DND-41 (cell line): ENCODE measurements at regions not wholly inside any gene's neighbourhood (a gene's known extent, or its start where the extent isn't known, plus 50 kb on each side); places are given as distances from the start of the nearest gene placed in this dataset.

Source experiments
- ATAC-seq: fragments of 200-7000 bp; cut with Tn5 transposase; 3 replicates; pipeline ENCODE4 v1.9.1; 2021; ENCODE audit warnings: low read depth; ENCODE audit not compliant: insufficient read depth
- DNase-seq: peaks from one replicate; pipeline ENCODE4 v3.0.0-alpha.2; 2020
- H2AFZ ChIP-seq: 2 replicates; pipeline ENCODE4 v1.6.0; 2012; ENCODE audit warnings: low read depth, low read length
- H3K27ac ChIP-seq: 2 replicates; pipeline ENCODE4 v1.5.1; 2012; ENCODE audit warnings: low read length, inconsistent platforms
- H3K27me3 ChIP-seq: fragments of 200-600 bp; sonication (generic); 2 replicates; pipeline ENCODE4 v1.6.0; 2012; ENCODE audit warnings: low read length, mild to moderate bottlenecking, inconsistent platforms; ENCODE audit not compliant: insufficient read depth, poor library complexity
- H3K36me3 ChIP-seq: 2 replicates; pipeline ENCODE4 v1.5.1; 2012; ENCODE audit warnings: low read length, inconsistent platforms; ENCODE audit not compliant: insufficient read depth
- H3K4me1 ChIP-seq: 2 replicates; pipeline ENCODE4 v1.5.1; 2012; ENCODE audit warnings: mild to moderate bottlenecking, low read length; ENCODE audit not compliant: insufficient read depth
- H3K4me2 ChIP-seq: 2 replicates; pipeline ENCODE4 v1.6.0; 2012; ENCODE audit warnings: mild to moderate bottlenecking, moderate library complexity, low read length, inconsistent platforms; ENCODE audit not compliant: insufficient read depth
- H3K4me3 ChIP-seq, 2 experiments: fragments of 200-600 bp in 1 of 2; shearing (Covaris generic) in 1 of 2; 2 replicates each; pipeline ENCODE4 v1.5.1; 2012 to 2016; ENCODE audit warnings: inconsistent platforms in 2 of 2, low read length in 2 of 2, mild to moderate bottlenecking in 2 of 2, low read depth in 1 of 2, moderate library complexity in 1 of 2
- H3K79me2 ChIP-seq: 2 replicates; pipeline ENCODE4 v1.6.0; 2012; ENCODE audit warnings: low read length, inconsistent platforms; ENCODE audit not compliant: insufficient read depth
- H3K9ac ChIP-seq: 2 replicates; pipeline ENCODE4 v1.6.0; 2012; ENCODE audit warnings: low read depth, mild to moderate bottlenecking, inconsistent platforms, low read length, moderate library complexity
- H3K9me3 ChIP-seq: 2 replicates; pipeline ENCODE4 v1.5.1; 2012; ENCODE audit warnings: low read length, moderate library complexity, mild to moderate bottlenecking, inconsistent platforms; ENCODE audit not compliant: insufficient read depth, severe bottlenecking
- H4K20me1 ChIP-seq: 2 replicates; pipeline ENCODE4 v1.6.0; 2012; ENCODE audit warnings: low read length; ENCODE audit not compliant: insufficient read depth
- EZH2 ChIP-seq: IDR thresholded peaks from 3 replicates; pipeline ENCODE4 v1.6.1; 2012; ENCODE audit warnings: borderline replicate concordance, low read depth, mild to moderate bottlenecking, moderate library complexity, low read length, inconsistent platforms; ENCODE audit not compliant: severe bottlenecking
- TF ChIP-seq, protein P1 (sequence below): IDR thresholded peaks from 2 replicates; pipeline ENCODE4 v1.5.1; 2012; ENCODE audit warnings: borderline replicate concordance, low read length, moderate library complexity, mild to moderate bottlenecking; ENCODE audit not compliant: poor library complexity, severe bottlenecking; ENCODE audit errors: extremely low read depth

DNA sequence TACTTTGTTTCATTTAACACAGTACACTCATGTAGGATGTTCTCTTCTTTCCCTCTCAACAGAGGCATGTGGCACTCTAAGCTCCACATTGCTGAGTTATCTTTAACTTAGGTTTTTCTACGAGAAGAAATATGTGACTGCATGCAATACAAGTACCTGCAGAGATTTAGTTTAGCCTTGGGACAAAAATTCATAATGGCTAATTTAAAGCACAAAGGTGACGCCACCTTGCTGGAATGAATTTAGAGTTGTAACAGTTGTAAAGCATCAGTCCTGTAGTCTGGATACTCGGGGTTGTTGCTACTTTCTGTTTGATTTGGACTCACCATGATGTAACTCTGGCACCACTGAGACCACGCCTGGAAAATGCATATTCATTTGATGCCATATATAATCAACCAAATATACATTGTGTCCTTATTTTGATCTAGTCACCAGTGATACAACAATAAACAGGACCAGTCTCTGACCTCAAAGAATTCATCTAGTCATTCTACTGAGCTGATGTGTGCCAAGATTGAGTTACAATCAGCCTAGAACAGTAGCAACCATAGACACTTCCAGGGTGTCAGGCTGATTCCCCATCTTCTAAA lies 451.0 kb upstream of the ZFP42 start:
- Histone ChIP-seq H2AFZ (no peak overlapping the region), H3K27me3 (no peaks in the 10 kb centered on the region), H3K36me3 (no peaks in the 10 kb centered on the region), H3K79me2 (no peaks in the 10 kb centered on the region), H3K4me2 (no peak overlapping the region), H3K9ac (no peak overlapping the region), H3K9me3 (no peaks in the 10 kb centered on the region), H3K27ac (no peak overlapping the region), H3K4me1 (no peaks in the 10 kb centered on the region), H3K4me3 (no peak overlapping the region), H4K20me1 (no peaks in the 10 kb centered on the region)
- TF ChIP-seq, protein P1, sequence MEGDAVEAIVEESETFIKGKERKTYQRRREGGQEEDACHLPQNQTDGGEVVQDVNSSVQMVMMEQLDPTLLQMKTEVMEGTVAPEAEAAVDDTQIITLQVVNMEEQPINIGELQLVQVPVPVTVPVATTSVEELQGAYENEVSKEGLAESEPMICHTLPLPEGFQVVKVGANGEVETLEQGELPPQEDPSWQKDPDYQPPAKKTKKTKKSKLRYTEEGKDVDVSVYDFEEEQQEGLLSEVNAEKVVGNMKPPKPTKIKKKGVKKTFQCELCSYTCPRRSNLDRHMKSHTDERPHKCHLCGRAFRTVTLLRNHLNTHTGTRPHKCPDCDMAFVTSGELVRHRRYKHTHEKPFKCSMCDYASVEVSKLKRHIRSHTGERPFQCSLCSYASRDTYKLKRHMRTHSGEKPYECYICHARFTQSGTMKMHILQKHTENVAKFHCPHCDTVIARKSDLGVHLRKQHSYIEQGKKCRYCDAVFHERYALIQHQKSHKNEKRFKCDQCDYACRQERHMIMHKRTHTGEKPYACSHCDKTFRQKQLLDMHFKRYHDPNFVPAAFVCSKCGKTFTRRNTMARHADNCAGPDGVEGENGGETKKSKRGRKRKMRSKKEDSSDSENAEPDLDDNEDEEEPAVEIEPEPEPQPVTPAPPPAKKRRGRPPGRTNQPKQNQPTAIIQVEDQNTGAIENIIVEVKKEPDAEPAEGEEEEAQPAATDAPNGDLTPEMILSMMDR, result no peak
- ATAC-seq, result no peak
- DNase-seq, result no peak

DNA sequence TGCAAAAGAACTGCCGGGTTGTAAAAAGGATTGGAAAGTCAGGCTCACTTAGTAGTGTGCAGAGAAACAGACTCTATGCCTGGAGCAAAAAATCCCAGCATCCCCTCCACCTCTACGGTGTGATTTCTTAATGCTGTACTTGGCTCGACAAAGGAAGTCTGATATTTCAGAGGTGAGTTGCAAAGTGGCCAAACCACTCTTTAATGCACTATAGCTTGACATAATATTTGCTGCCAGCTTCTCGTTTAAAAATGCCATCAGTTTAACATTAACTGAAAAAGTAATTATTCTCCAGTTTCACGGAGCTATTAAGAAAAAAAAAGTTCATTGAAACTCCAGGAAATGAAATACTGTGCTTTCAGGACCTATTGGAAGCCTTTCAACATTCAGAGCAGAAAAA lies 448.3 kb upstream of the ZFP42 start:
- H3K4me3 ChIP-seq, result no peak overlapping the region
- H3K36me3 ChIP-seq, result no peaks in the 10 kb centered on the region
- no peaks in the 10 kb centered on the region for H3K79me2 ChIP-seq
- no peaks in the 10 kb centered on the region for H4K20me1 ChIP-seq
- H3K9me3 ChIP-seq, result no peaks in the 10 kb centered on the region
- no peaks in the 10 kb centered on the region for H3K4me1 ChIP-seq
- H2AFZ ChIP-seq, result no peak overlapping the region
- H3K4me2 ChIP-seq, result no peak overlapping the region
- H3K9ac ChIP-seq, result no peak overlapping the region
- no peak for DNase-seq
- ATAC-seq, result no peak
- no peak overlapping the region for H3K27ac ChIP-seq
- no peak for TF ChIP-seq EZH2
- TF ChIP-seq, protein P1, result no peak
- no peaks in the 10 kb centered on the region for H3K27me3 ChIP-seq

DNA sequence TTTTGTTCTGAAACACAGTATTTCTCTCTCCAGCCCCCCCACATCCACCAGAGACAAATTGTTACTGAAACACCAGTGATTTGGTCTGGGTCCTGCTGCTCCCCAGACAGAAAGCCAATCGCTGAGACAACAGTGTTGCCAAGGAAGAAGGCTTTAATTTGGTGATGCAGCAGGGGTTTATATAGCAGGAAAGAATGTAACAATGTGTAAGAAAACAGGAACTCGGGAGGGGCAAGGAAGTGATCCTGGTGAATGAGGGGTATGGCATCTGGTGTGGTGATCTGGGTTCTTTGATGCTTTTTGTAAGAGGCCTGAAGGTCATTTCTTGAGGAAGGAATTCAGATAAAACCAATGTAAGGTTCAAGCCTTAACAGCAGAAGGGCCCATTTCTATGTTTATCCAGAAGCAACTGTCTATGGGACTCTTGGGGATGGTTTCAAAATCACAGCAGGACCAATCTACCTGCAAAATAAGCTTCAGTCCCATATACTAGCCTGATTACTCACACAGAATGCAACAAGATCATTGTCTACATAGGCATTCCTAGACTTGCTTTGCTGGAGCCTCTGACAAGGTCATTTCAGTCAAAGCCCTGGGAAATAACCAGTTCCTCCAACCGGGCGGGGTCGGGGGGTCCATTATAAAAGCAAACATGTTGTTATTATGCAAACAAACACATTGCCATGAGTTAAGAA lies 445.2 kb upstream of the ZFP42 start:
- Histone ChIP-seq H2AFZ (no peak overlapping the region), H3K4me1 (no peaks in the 10 kb centered on the region), H3K27ac (no peak overlapping the region), H3K9ac (no peak overlapping the region), H3K9me3 (peaks cover 2% of the 10 kb centered on the region), H3K27me3 (no peaks in the 10 kb centered on the region), H4K20me1 (no peaks in the 10 kb centered on the region), H3K79me2 (no peaks in the 10 kb centered on the region), H3K4me3 (no peak overlapping the region), H3K4me2 (no peak overlapping the region), H3K36me3 (no peaks in the 10 kb centered on the region)
- ATAC-seq (no peak), DNase-seq (no peak)
- TF ChIP-seq EZH2, result no peak
- TF ChIP-seq, protein P1, result no peak
